ENCODE measurements at regions not wholly inside any gene's neighbourhood (a gene's known extent, or its start where the extent isn't known, plus 50 kb on each side); places are given as distances from the start of the nearest gene placed in this dataset.

DNA sequence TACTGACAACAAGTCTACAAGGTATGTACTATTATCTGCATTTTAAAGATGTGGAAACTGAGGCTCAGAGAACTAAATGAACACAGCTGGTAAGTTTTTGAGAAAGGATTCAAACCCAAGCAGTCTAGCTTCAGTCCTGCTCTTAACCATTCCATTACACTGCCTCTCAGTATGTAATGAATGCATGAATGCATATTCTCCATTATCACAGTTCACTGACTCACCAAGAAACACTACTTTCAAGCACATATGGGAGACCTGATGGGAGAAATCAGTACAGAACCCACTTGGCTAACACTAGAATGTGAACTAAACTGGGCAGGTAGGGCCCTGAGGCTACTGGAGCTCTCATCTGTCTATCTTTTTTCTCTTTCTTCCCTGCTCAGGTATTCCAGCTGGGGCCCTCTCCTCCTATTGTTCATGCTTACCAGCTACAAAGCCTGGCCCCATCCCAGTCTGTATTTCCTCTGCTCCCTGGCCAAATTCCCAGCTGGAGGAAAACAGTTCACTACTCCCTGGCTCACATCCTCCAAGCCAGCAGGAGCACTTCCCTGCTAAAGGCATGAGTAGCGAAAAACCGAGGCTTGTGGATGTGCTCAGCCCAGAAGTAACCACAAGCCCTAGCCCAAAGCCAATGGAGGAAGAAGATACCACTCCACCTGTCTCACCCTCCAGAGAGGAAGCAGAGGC lies 178.2 kb upstream of the ARHGEF9 start:
- TF ChIP-seq POLR2AphosphoS5 (IDR thresholded peaks at IDR 0.05; ENCODE audit: low read depth, low read length), result no peak
- TF ChIP-seq ELF1 (IDR thresholded peaks at IDR 0.05; ENCODE audit: borderline replicate concordance, low read depth), result no peak
- TF ChIP-seq POLR2A (IDR thresholded peaks at IDR 0.05; ENCODE audit: borderline replicate concordance, extremely low read depth, insufficient read depth, insufficient read length), result no peak
- TF ChIP-seq, protein P1, sequence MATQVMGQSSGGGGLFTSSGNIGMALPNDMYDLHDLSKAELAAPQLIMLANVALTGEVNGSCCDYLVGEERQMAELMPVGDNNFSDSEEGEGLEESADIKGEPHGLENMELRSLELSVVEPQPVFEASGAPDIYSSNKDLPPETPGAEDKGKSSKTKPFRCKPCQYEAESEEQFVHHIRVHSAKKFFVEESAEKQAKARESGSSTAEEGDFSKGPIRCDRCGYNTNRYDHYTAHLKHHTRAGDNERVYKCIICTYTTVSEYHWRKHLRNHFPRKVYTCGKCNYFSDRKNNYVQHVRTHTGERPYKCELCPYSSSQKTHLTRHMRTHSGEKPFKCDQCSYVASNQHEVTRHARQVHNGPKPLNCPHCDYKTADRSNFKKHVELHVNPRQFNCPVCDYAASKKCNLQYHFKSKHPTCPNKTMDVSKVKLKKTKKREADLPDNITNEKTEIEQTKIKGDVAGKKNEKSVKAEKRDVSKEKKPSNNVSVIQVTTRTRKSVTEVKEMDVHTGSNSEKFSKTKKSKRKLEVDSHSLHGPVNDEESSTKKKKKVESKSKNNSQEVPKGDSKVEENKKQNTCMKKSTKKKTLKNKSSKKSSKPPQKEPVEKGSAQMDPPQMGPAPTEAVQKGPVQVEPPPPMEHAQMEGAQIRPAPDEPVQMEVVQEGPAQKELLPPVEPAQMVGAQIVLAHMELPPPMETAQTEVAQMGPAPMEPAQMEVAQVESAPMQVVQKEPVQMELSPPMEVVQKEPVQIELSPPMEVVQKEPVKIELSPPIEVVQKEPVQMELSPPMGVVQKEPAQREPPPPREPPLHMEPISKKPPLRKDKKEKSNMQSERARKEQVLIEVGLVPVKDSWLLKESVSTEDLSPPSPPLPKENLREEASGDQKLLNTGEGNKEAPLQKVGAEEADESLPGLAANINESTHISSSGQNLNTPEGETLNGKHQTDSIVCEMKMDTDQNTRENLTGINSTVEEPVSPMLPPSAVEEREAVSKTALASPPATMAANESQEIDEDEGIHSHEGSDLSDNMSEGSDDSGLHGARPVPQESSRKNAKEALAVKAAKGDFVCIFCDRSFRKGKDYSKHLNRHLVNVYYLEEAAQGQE (IDR thresholded peaks at IDR 0.05; ENCODE audit: low read depth), result no peak
- TF ChIP-seq EZH2 (IDR thresholded peaks at IDR 0.05), result no peak
- TF ChIP-seq, protein P2, sequence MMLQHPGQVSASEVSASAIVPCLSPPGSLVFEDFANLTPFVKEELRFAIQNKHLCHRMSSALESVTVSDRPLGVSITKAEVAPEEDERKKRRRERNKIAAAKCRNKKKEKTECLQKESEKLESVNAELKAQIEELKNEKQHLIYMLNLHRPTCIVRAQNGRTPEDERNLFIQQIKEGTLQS (IDR thresholded peaks at IDR 0.05), result no peak
- no peak for TF ChIP-seq ZNF274 (IDR thresholded peaks at IDR 0.05; ENCODE audit: low read depth, low read length)
- TF ChIP-seq RAD21 (IDR thresholded peaks at IDR 0.05; ENCODE audit: low read depth), result no peak
- TF ChIP-seq, protein P3, sequence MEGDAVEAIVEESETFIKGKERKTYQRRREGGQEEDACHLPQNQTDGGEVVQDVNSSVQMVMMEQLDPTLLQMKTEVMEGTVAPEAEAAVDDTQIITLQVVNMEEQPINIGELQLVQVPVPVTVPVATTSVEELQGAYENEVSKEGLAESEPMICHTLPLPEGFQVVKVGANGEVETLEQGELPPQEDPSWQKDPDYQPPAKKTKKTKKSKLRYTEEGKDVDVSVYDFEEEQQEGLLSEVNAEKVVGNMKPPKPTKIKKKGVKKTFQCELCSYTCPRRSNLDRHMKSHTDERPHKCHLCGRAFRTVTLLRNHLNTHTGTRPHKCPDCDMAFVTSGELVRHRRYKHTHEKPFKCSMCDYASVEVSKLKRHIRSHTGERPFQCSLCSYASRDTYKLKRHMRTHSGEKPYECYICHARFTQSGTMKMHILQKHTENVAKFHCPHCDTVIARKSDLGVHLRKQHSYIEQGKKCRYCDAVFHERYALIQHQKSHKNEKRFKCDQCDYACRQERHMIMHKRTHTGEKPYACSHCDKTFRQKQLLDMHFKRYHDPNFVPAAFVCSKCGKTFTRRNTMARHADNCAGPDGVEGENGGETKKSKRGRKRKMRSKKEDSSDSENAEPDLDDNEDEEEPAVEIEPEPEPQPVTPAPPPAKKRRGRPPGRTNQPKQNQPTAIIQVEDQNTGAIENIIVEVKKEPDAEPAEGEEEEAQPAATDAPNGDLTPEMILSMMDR (IDR thresholded peaks at IDR 0.05 in 2 of 3, conservative IDR thresholded peaks at IDR 0.05 in 1 of 3; ENCODE audit: borderline replicate concordance in 1 of 3, insufficient read depth in 1 of 3, low read depth in 2 of 3, low read length in 2 of 3), result no peak
- TF ChIP-seq CEBPB (IDR thresholded peaks at IDR 0.05; ENCODE audit: low read depth), result no peak
- Histone ChIP-seq H3K9ac (ENCODE audit: low read length) (no peak overlapping the region), H4K20me1 (ENCODE audit: insufficient read depth) (no peaks in the 10 kb centered on the region), H3K27me3 (ENCODE audit: insufficient read depth, low read length) (no peaks in the 10 kb centered on the region), H3K9me3 (ENCODE audit: control insufficient read depth in 1 of 2, insufficient read depth in 1 of 2, low read depth in 1 of 2, low read length in 2 of 2) (no peaks in the 10 kb centered on the region), H3K27ac (ENCODE audit: low read depth, low read length) (no peak overlapping the region), H3K4me2 (ENCODE audit: low read length) (no peak overlapping the region), H3K36me3 (ENCODE audit: control insufficient read depth in 1 of 2, insufficient read depth in 2 of 2, low read length in 2 of 2) (no peaks in the 10 kb centered on the region), H3K4me1 (ENCODE audit: control insufficient read depth in 1 of 2, insufficient read depth in 2 of 2, low read length in 2 of 2) (no peaks in the 10 kb centered on the region), H3K9me2 (ENCODE audit: insufficient read depth) (no peaks in the 10 kb centered on the region), H3K79me2 (ENCODE audit: insufficient read depth, low read length) (no peaks in the 10 kb centered on the region), H3K4me3 (replicated peaks in 1 of 2; ENCODE audit: low read depth in 1 of 2, low read length in 2 of 2) (no peak overlapping the region), H2AFZ (ENCODE audit: low read depth, low read length, poor library complexity, severe bottlenecking) (no peak overlapping the region)
- BruUV-seq (replicated peaks), result no TSS peak
- RAD21 ChIA-PET (ENCODE audit: low non-redundant PET in 1 of 2, low total read pairs in 2 of 2, uncharacterized antibody in 2 of 2, unreplicated experiment in 2 of 2), result no interaction called here
- intact Hi-C loops (cut with micrococcal nuclease), result no loop called here
- CTCF ChIA-PET, result no interaction called here
- POLR2A ChIA-PET, result no interaction called here
- no peak for ATAC-seq
- DNase-seq (ENCODE audit: low read depth, low spot score), result no peak
